SU-DHL-6 (cell line): ENCODE measurements at regions not wholly inside any gene's neighbourhood (a gene's known extent, or its start where the extent isn't known, plus 50 kb on each side); places are given as distances from the start of the nearest gene placed in this dataset.

ENCODE experiments used
- H2AFZ ChIP-seq: fragments of 200-600 bp; sonication (generic); 2 replicates; pipeline ENCODE4 v1.6.1; 2014; ENCODE audit warnings: low read depth, mild to moderate bottlenecking, moderate library complexity, mixed read lengths, antibody characterized with exemption, low read length; ENCODE audit not compliant: severe bottlenecking
- H3F3A ChIP-seq: fragments of 200-600 bp; shearing (Covaris generic); 2 replicates; pipeline ENCODE4 v1.6.0; 2016; ENCODE audit warnings: antibody characterized with exemption, mild to moderate bottlenecking; ENCODE audit not compliant: insufficient read depth
- H3K27ac ChIP-seq: fragments of 200-600 bp; sonication (generic); 2 replicates; pipeline ENCODE4 v1.5.1; 2016; ENCODE audit warnings: low read depth, mild to moderate bottlenecking, low read length, moderate library complexity, mixed read lengths
- H3K27me3 ChIP-seq: fragments of 200-600 bp; sonication (generic), shearing (Covaris generic); 2 replicates; pipeline ENCODE4 v1.6.0; 2014; ENCODE audit warnings: mild to moderate bottlenecking, low read length
- H3K36me3 ChIP-seq: fragments of 200-600 bp; sonication (generic); 2 replicates; pipeline ENCODE4 v1.6.1; 2014; ENCODE audit warnings: mild to moderate bottlenecking, low read length, mixed read lengths
- H3K4me2 ChIP-seq: fragments of 300-600, 200-600 bp; shearing (Covaris generic), sonication (generic); 2 replicates; pipeline ENCODE4 v1.6.0; 2014; ENCODE audit warnings: low read length, low read depth, mild to moderate bottlenecking; ENCODE audit not compliant: poor library complexity, severe bottlenecking
- H3K4me3 ChIP-seq: fragments of 200-600 bp; sonication (generic); 2 replicates; pipeline ENCODE4 v1.5.1; 2014; ENCODE audit warnings: antibody characterized with exemption, low read length, mild to moderate bottlenecking, mixed read lengths; ENCODE audit not compliant: insufficient read depth, poor library complexity, severe bottlenecking
- H3K79me2 ChIP-seq: fragments of 200-600 bp; sonication (generic); 2 replicates; pipeline ENCODE4 v1.6.1; 2014; ENCODE audit warnings: mild to moderate bottlenecking, low read length, moderate library complexity; ENCODE audit not compliant: insufficient read depth
- H3K9ac ChIP-seq: fragments of 200-600 bp; sonication (generic); 2 replicates; pipeline ENCODE4 v1.7.0; 2014; ENCODE audit warnings: mild to moderate bottlenecking, low read length
- H3K9me2 ChIP-seq: fragments of 200-600 bp; sonication (generic); replicated peaks from 2 replicates; pipeline ENCODE4 v1.6.1; 2014; ENCODE audit warnings: low read length; ENCODE audit not compliant: insufficient read depth
- H3K9me3 ChIP-seq: fragments of 200-600 bp; sonication (generic); 2 replicates; pipeline ENCODE4 v1.6.1; 2014; ENCODE audit warnings: low read length, mixed read lengths; ENCODE audit not compliant: insufficient read depth
- H4K20me1 ChIP-seq: fragments of 200-600 bp; sonication (generic); 2 replicates; pipeline ENCODE4 v1.6.1; 2014; ENCODE audit warnings: low read depth, mild to moderate bottlenecking, antibody characterized with exemption, low read length, moderate library complexity, mixed read lengths
- EZH2phosphoT487 ChIP-seq: fragments of 200-600 bp; sonication (generic), shearing (Covaris generic); conservative IDR thresholded peaks from 2 replicates; pipeline ENCODE4 v1.6.1; 2018; ENCODE audit warnings: mild to moderate bottlenecking, antibody characterized with exemption, low read length, moderate library complexity, mixed read lengths
- TF ChIP-seq, protein P1 (sequence below): fragments of 200-600 bp; sonication (generic); IDR thresholded peaks from one replicate; pipeline ENCODE4 v1.5.1; 2017; ENCODE audit warnings: antibody characterized with exemption, mild to moderate bottlenecking, low read length, moderate library complexity; ENCODE audit not compliant: insufficient read depth, poor library complexity, severe bottlenecking

DNA sequence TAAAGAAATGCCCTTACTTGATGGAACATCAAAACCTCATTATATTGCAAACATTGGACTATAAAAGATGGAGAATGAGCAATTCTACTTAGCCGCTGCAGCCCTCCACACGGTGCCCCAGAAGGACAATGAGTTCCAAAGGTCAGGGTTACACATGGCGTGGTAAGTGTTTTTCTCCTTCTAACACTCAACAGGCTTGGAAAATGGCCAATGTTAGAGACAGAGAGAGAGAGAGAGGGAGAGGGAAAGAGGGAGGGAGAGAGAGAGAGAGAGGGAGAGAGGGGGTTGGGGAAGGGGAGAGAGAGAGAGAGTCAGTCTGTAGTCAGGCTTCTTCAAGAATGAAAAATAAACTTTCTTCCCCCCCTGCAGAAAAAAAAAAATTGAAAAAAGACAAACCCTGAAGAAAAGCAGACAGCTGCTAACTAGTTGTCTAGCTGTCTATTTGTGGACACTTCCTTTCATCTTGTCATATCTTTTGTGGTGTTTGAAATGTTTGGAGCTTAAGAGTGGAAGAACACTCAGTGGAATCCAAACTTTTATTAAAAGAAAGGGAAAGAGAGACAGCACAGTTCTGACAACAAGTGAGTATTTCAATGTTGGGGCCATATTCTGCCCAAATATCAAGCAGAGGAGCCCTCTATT lies 324.8 kb downstream of the TMEM38B start:
- Histone ChIP-seq H3K9me3 (no peaks in the 10 kb centered on the region), H3K4me3 (no peak overlapping the region), H3K9ac (no peak overlapping the region), H3K9me2 (no peaks in the 10 kb centered on the region), H3K36me3 (no peaks in the 10 kb centered on the region), H3K27me3 (no peaks in the 10 kb centered on the region), H4K20me1 (no peaks in the 10 kb centered on the region), H3K79me2 (no peaks in the 10 kb centered on the region), H3F3A (no peaks in the 10 kb centered on the region), H3K27ac (no peak overlapping the region), H2AFZ (no peak overlapping the region), H3K4me2 (no peak overlapping the region)
- TF ChIP-seq EZH2phosphoT487: no peak
- TF ChIP-seq, protein P1, sequence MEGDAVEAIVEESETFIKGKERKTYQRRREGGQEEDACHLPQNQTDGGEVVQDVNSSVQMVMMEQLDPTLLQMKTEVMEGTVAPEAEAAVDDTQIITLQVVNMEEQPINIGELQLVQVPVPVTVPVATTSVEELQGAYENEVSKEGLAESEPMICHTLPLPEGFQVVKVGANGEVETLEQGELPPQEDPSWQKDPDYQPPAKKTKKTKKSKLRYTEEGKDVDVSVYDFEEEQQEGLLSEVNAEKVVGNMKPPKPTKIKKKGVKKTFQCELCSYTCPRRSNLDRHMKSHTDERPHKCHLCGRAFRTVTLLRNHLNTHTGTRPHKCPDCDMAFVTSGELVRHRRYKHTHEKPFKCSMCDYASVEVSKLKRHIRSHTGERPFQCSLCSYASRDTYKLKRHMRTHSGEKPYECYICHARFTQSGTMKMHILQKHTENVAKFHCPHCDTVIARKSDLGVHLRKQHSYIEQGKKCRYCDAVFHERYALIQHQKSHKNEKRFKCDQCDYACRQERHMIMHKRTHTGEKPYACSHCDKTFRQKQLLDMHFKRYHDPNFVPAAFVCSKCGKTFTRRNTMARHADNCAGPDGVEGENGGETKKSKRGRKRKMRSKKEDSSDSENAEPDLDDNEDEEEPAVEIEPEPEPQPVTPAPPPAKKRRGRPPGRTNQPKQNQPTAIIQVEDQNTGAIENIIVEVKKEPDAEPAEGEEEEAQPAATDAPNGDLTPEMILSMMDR: no peak

DNA sequence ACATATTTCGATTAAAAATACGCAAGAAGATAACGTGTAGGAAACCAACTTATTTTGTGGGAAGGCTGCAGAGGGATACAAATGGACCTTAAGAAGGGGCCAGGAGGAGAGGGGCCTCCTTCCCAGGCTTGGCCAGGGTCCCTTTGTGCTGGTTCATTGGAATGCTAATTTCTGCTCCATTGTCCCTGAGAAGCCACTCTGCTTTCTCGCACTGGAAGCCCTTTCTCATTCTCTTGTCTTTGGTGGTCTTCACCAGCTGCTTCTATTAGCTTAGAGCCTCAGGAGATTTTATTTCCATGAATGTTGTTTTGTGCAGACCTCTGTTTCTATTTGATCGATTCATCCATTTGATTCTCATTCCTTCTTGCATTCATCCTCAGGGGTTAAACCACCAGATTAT lies 325.4 kb downstream of the TMEM38B start:
- TF ChIP-seq EZH2phosphoT487: no peak
- TF ChIP-seq, protein P1: no peak
- H3K9ac ChIP-seq: no peak overlapping the region
- no peaks in the 10 kb centered on the region for H3K9me2 ChIP-seq
- no peak overlapping the region for H3K27ac ChIP-seq
- H3K4me3 ChIP-seq: no peak overlapping the region
- H2AFZ ChIP-seq: no peak overlapping the region
- H3F3A ChIP-seq: no peaks in the 10 kb centered on the region
- no peaks in the 10 kb centered on the region for H3K79me2 ChIP-seq
- H3K9me3 ChIP-seq: no peaks in the 10 kb centered on the region
- no peaks in the 10 kb centered on the region for H3K27me3 ChIP-seq
- no peaks in the 10 kb centered on the region for H4K20me1 ChIP-seq
- no peak overlapping the region for H3K4me2 ChIP-seq
- no peaks in the 10 kb centered on the region for H3K36me3 ChIP-seq

DNA sequence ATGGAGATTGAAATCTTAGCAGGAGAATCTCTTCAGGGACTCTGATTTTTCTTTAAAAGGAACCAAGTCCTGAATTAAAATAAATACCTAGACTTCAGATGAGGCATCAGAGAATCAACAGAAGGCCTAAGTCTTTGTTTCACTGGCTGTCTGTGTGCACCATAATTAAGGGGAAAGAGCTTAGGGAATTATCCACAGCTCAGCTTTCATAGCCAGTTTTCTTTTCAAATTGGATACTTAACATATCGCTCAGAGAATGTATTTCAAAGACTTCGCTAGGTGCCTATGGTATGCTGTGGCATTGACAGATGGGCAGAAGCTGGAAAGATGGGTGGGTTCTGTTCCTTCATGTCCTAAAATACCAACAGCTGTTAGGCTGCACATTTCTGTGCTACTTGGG lies 325.8 kb downstream of the TMEM38B start:
- Histone ChIP-seq H3K9ac (no peak overlapping the region), H4K20me1 (no peaks in the 10 kb centered on the region), H3K4me3 (no peak overlapping the region), H2AFZ (no peak overlapping the region), H3K79me2 (no peaks in the 10 kb centered on the region), H3K4me2 (no peak overlapping the region), H3K9me3 (no peaks in the 10 kb centered on the region), H3K9me2 (no peaks in the 10 kb centered on the region), H3K36me3 (no peaks in the 10 kb centered on the region), H3F3A (no peaks in the 10 kb centered on the region), H3K27me3 (no peaks in the 10 kb centered on the region), H3K27ac (no peak overlapping the region)
- TF ChIP-seq EZH2phosphoT487: no peak
- TF ChIP-seq, protein P1: no peak

DNA sequence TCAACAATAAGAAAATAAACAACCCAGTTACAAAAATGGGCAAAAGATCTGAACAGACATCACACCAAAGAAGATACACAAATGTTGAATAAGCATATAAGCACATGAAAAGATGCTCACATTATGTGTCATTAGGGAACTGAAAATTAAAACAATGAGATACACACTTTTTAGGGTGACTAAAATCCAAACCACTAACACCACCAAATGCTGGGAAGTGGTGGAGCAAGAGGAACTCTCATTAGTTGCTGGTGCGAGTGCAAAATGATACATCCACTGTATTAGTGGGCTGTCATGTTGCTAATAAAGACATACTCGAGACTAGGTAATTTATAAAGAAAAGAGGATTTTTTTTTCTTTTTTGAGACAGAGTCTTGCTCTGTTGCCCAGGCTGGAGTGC lies 329.1 kb downstream of the TMEM38B start:
- Histone ChIP-seq H4K20me1 (no peaks in the 10 kb centered on the region), H3K4me2 (no peak overlapping the region), H3K9ac (no peak overlapping the region), H3F3A (no peaks in the 10 kb centered on the region), H3K4me3 (no peak overlapping the region), H3K36me3 (no peaks in the 10 kb centered on the region), H3K79me2 (no peaks in the 10 kb centered on the region), H3K27ac (no peak overlapping the region), H2AFZ (no peak overlapping the region), H3K9me3 (no peaks in the 10 kb centered on the region), H3K9me2 (no peaks in the 10 kb centered on the region), H3K27me3 (no peaks in the 10 kb centered on the region)
- TF ChIP-seq, protein P1: no peak
- TF ChIP-seq EZH2phosphoT487: no peak
